ENCODE measurements at regions not wholly inside any gene's neighbourhood (a gene's known extent, or its start where the extent isn't known, plus 50 kb on each side); places are given as distances from the start of the nearest gene placed in this dataset.

- ATAC-seq: no peak
- Histone ChIP-seq H3K4me1 (ENCODE audit: insufficient read depth, low read length) (no peaks in the 10 kb centered on the region), H3K9ac (ENCODE audit: insufficient read depth, low read depth, low read length) (no peak overlapping the region), H3K27ac (ENCODE audit: extremely low read length, insufficient read depth, low read length) (no peak overlapping the region), H3K36me3 (replicated peaks in 1 of 2; ENCODE audit: control insufficient read depth in 1 of 2, insufficient read depth in 2 of 2, low read length in 2 of 2) (no peaks in the 10 kb centered on the region), H3K9me3 (ENCODE audit: low read length) (no peaks in the 10 kb centered on the region), H4K20me1 (ENCODE audit: insufficient read depth, low read length) (no peaks in the 10 kb centered on the region), H3K4me3 (replicated peaks in 1 of 3; ENCODE audit: insufficient read depth in 1 of 3, low read depth in 2 of 3, low read length in 3 of 3) (no peak overlapping the region), H3K27me3 (ENCODE audit: control insufficient read depth in 1 of 2, insufficient read depth in 2 of 2, low read length in 2 of 2) (no peaks in the 10 kb centered on the region), H3K79me2 (ENCODE audit: insufficient read depth, low read length) (no peaks in the 10 kb centered on the region), H2AFZ (ENCODE audit: low read length) (no peak overlapping the region), H3K4me2 (ENCODE audit: low read depth, low read length) (no peak overlapping the region)
- DNase-seq (ENCODE audit: low spot score): no peak
- no peak for FAIRE-seq
- CTCF ChIA-PET (ENCODE audit: low intra/inter-chr PET ratio, low total read pairs): no interaction called here
- no TSS peak for BruUV-seq (replicated peaks)
- in situ Hi-C loops (cut with HindIII; ENCODE audit: extremely low pct_ligation_motif_present, low pct_unique_long_range_greater_than_20kb) (no loop called here), intact Hi-C loops (cut with micrococcal nuclease; ENCODE audit: unreplicated experiment) (no loop called here)
- POLR2A ChIA-PET: no interaction called here
- no peak for TF ChIP-seq KDM2A (CRISPR knock-in tag; IDR thresholded peaks at IDR 0.05; ENCODE audit: borderline replicate concordance, low read depth)
- 0% methylated on average over 1 of the region's 1 CpG for WGBS (ENCODE audit: low lambda C conversion rate)
These were observed 703.5 kb downstream of the FAT4 start for GRCh38 chr4:126018274-126018673.

- ATAC-seq (no peak), DNase-seq (ENCODE audit: low spot score) (no peak), FAIRE-seq (no peak)
- WGBS (ENCODE audit: low lambda C conversion rate): 3% methylated on average over 3 of the region's 3 CpGs
- Histone ChIP-seq H3K9ac (ENCODE audit: insufficient read depth, low read depth, low read length) (no peak overlapping the region), H3K4me2 (ENCODE audit: low read depth, low read length) (no peak overlapping the region), H3K79me2 (ENCODE audit: insufficient read depth, low read length) (no peaks in the 10 kb centered on the region), H3K9me3 (ENCODE audit: low read length) (no peaks in the 10 kb centered on the region), H3K27me3 (ENCODE audit: control insufficient read depth in 1 of 2, insufficient read depth in 2 of 2, low read length in 2 of 2) (no peaks in the 10 kb centered on the region), H3K27ac (ENCODE audit: extremely low read length, insufficient read depth, low read length) (no peak overlapping the region), H2AFZ (ENCODE audit: low read length) (no peak overlapping the region), H3K4me1 (ENCODE audit: insufficient read depth, low read length) (no peaks in the 10 kb centered on the region), H4K20me1 (ENCODE audit: insufficient read depth, low read length) (no peaks in the 10 kb centered on the region), H3K4me3 (replicated peaks in 1 of 3; ENCODE audit: insufficient read depth in 1 of 3, low read depth in 2 of 3, low read length in 3 of 3) (no peak overlapping the region), H3K36me3 (replicated peaks in 1 of 2; ENCODE audit: control insufficient read depth in 1 of 2, insufficient read depth in 2 of 2, low read length in 2 of 2) (no peaks in the 10 kb centered on the region)
- in situ Hi-C loops (cut with HindIII; ENCODE audit: extremely low pct_ligation_motif_present, low pct_unique_long_range_greater_than_20kb): no loop called here
- POLR2A ChIA-PET: no interaction called here
- TF ChIP-seq ZNF350 (CRISPR knock-in tag; IDR thresholded peaks at IDR 0.05; ENCODE audit: borderline replicate concordance, low read depth): no peak
- TF ChIP-seq ZNF557 (CRISPR knock-in tag; IDR thresholded peaks at IDR 0.05): no peak
- TF ChIP-seq, protein P1, sequence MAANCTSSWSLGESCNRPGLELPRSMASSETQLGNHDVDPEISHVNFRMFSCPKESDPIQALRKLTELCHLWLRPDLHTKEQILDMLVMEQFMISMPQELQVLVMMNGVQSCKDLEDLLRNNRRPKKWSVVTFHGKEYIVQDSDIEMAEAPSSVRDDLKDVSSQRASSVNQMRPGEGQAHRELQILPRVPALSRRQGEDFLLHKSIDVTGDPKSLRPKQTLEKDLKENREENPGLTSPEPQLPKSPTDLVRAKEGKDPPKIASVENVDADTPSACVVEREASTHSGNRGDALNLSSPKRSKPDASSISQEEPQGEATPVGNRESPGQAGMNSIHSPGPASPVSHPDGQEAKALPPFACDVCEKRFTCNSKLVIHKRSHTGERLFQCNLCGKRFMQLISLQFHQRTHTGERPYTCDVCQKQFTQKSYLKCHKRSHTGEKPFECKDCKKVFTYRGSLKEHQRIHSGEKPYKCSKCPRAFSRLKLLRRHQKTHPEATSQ (CRISPR knock-in tag; IDR thresholded peaks at IDR 0.05; ENCODE audit: borderline replicate concordance): no peak
- TF ChIP-seq SIX4 (CRISPR knock-in tag; IDR thresholded peaks at IDR 0.05): no peak
- TF ChIP-seq MED8 (CRISPR knock-in tag; IDR thresholded peaks at IDR 0.05; ENCODE audit: insufficient replicate concordance): no peak
- TF ChIP-seq ZNF660 (CRISPR knock-in tag; IDR thresholded peaks at IDR 0.05; ENCODE audit: borderline replicate concordance, low read depth): no peak
- TF ChIP-seq JDP2 (CRISPR knock-in tag; IDR thresholded peaks at IDR 0.05; ENCODE audit: borderline replicate concordance): no peak
- no peak for TF ChIP-seq ZNF775 (CRISPR knock-in tag; IDR thresholded peaks at IDR 0.05; ENCODE audit: borderline replicate concordance)
- no peak for TF ChIP-seq HMGA1 (CRISPR knock-in tag; conservative IDR thresholded peaks at IDR 0.05)
- BruUV-seq (replicated peaks): no TSS peak
- CTCF ChIA-PET (ENCODE audit: low intra/inter-chr PET ratio, low total read pairs): no interaction called here
- intact Hi-C loops (cut with micrococcal nuclease; ENCODE audit: unreplicated experiment): no loop called here
These were observed 709.1 kb downstream of the FAT4 start for GRCh38 chr4:126023896-126024295.
